Posterior cingulate gyrus (tissue), 11 donors: ENCODE measurements at regions not wholly inside any gene's neighbourhood (a gene's known extent, or its start where the extent isn't known, plus 50 kb on each side); places are given as distances from the start of the nearest gene placed in this dataset.
"Not testable (repeated sequence)": the region's sequence is repeated elsewhere in the genome, so short reads cannot be mapped to it uniquely, and the experiment has no call there.

Experiments
- DNase-seq, 10 donors: peaks; one replicate each; pipeline versions ENCODE4 v3.0.0 to v3.0.0-alpha.2; 2020 to 2021; ENCODE audit warnings: mixed read lengths in 3 of 10
- intact Hi-C: fragments of 100-400 bp; cut with DNase I; formaldehyde crosslinking; loops from one replicate; pipeline ENCODE4 v1.15.1; 2023

DNA sequence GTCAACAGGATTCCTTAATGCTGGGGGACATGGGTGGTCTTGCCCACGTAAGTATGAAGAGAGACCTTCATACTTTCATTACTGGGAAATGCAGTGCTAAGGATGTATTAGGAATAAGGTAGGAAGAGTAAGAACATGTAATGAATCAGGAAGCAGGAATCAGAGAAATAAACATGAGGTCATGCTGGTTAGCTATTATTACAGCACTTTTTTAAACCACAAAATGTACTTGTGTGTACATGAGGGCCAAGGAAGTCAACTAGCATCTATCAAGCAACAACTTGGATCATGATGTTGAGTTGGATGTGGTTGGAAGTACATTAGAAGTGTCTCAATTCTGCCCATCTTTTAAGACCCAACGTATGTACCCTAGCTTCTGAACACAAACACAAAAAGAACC lies 63.5 kb upstream of the E2F3 start:
- intact Hi-C loops = no loop called here
- DNase-seq = no peak

DNA sequence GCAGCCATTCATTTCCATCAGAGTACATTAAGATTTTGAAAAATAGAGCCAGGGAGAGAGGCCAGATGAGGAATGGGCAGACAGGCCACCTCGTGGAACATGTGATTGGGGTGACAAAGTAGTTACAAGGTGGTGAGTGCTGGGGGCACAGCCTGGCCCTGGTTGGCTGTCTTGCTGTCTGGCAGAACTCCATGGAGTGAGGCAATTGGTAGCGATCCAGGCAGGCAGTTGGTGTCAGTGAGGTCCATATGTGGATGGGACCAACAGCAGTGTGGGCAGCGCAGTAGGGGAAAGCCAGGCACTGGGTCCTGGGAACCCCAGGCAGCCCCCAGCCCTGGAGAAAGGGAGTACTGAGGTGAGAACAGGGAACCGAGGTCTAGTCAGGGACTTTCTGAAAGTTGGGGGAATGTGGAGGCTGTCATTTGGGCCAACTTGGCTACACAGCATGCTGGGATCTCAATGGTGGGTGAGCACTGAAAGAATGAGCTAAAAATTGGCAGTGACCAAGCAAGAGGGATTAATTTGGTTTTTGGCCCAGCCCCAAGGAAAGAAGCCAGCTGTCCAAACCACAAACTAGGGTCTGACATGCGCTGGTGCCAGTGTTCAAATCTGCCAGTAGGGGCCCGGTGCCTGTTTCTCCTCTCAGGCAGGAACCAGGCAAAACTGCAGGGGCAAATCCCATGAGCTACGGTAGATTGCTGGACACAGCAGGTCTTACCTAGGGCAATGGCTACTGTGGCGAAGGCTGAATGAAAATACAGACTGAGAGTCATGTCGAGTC lies 61.4 kb upstream of the E2F3 start:
- DNase-seq = no peak
- intact Hi-C loops = no loop called here

DNA sequence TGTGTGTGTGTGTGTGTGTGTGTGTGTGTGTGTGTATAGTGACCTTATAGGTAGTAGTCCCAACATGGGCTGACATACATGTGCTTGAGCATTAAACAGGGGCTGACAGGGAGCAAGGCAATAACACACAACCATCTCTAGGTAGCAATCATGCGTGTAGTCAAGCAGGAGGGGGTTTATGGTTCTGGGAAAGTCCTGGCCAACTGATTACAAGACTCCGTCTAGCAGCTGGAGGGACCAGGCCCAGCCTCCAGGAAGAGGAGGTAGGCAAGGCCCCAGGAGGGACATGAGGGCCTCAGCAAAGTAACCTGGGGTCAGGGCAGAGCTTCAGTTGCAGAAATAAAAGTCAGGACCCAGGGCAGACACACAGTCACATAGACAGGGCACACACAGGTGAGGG lies 60.6 kb upstream of the E2F3 start:
- no peak for DNase-seq

DNA sequence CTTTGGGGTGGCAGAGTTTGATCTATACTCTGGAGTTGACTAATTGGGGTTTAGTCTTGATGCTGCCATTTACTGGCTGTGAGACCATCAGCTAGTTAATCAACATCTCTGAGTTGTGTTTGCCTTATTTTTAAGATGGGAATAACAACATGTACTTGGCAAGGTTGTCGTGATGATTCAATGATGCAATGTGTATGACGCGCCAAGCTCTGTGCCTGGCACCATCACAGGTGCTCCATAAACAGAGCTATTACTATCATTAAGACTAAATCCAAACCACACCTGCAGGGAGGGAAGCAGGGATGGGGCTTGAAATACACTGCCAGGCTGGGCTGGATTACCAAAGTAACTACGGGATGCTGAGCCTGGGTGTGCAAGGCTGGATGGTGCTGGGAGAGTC lies 60.1 kb upstream of the E2F3 start:
- no peak for DNase-seq
- intact Hi-C loops = no loop called here

More for the DNA sequence above, 60.6 kb upstream of the E2F3 start:
- intact Hi-C loops = no loop called here

DNA sequence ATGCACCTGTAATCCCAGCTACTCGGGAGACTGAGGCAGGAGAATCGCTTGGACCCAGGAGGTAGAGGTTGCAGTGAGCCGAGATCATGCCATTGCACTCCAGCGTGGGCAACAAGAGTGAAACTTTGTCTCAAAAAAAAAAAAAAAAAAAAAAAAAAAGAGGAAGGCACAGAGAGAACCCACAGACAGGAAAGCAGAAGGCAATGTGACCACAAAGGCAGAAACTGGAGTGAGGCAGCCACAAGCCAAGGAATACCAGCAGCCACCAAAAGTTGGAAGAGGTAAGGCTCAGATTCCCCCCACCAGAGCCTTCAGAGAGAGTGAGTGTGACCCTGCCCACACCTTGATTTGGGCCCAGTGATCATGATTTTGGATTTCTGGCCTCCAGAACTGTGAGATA lies 54.7 kb upstream of the E2F3 start:
- DNase-seq, intact Hi-C loops: not testable (repeated sequence)

DNA sequence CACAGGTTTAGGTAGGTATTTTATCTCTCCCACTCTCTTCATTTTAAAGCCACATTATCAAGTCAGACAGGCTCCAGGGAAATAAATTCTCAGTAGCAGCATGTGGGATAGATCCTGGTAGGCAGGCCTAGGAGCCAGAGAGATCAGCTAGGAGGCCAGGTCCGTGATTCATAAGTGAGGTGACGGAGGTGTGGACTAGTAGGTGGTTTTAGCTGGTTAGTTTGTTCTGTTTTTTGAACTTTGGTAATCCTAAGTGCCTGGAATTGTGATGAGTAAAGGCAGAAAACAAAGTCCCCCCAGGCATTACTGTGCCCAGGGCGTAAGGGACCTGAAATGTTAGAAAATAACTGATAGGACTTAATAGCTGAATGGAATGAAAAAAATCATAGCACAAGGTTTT lies 53.6 kb upstream of the E2F3 start:
- no peak for DNase-seq
- intact Hi-C loops = no loop called here

DNA sequence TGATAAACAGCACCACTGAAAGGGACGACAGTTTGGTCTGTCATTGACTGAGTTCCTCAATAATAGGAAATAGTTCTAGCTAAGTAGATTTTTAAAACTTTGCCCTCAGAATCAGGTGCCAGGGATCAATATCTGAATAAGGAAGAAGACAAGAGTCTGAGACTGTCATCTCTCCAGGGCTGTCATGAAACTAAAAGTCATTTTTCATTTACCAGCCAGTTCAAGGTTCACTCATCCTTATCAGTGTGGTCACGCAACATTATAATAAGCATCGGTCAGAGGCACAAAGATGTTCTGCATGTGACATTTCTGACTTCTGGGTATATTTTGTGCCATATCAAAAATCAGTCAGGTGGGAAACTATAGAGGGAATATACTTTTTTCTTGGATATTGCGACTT lies 52.5 kb upstream of the E2F3 start:
- DNase-seq = no peak

DNA sequence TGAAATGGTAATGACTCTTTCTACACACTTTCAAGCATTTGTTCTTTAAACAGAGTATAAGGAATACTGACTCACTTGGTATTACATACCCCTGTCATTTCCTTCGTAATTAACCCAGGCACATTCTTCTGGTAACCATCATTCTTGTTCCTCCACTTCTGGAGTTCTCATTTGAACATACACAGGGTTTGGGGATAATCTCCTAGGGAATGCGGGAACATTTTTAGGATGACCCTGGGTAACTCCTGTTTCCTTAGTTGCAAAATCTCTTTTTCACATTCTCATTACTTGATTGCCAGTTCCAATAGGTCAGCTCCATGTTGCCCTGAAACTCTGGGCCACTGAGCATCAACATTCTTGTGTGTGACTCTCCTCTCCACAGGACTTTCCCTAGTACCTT lies 51.5 kb upstream of the E2F3 start:
- no peak for DNase-seq
- intact Hi-C loops = no loop called here

More for the DNA sequence above, 52.5 kb upstream of the E2F3 start:
- intact Hi-C loops = no loop called here

DNA sequence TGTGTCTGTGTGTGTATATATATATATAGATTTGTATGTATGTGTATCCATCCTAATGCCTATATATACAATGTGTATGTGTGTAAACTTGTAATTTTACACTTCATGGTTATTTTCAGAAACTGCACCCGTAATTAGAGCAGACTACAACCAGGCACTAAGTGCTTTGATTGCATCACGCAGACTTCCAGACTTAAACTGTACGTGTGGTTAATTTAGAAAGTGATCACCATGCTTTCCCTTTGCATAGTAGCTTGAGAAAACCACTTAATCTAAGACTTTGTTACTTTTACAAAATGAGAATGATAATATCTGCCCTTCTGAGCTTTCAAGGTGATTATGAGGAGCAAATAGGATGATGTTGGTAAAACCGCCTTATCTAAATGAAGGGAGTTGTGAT lies 50.1 kb upstream of the E2F3 start:
- DNase-seq = no peak
- intact Hi-C loops = no loop called here
